ENCODE measurements at regions not wholly inside any gene's neighbourhood (a gene's known extent, or its start where the extent isn't known, plus 50 kb on each side); places are given as distances from the start of the nearest gene placed in this dataset.

DNA sequence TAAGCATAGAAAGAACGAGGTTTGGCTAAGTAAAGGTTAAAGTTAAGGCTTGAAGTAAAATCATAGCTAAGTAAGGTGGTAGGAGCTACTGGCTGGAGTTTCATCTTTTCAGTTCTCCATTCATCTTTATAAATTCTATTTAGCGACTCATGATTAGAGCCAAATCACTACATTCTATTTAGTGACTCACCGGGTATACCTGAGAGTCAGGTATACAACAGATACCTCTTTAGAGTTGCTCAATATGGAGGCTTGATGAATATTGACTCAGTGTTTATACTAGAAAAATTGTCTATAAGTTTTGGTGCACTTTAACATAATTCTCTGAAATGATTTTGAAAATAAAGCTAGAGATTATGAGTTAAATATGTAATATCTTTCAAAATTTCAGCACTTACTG lies 328.8 kb upstream of the GRM7 start:
- TF ChIP-seq ZNF70 (CRISPR knock-in tag; IDR thresholded peaks at IDR 0.05) (no peak), TCF4 (CRISPR knock-in tag; IDR thresholded peaks at IDR 0.05; ENCODE audit: borderline replicate concordance) (no peak), RARB (CRISPR knock-in tag; IDR thresholded peaks at IDR 0.05) (no peak), TOX (CRISPR knock-in tag; IDR thresholded peaks at IDR 0.05; ENCODE audit: borderline replicate concordance) (no peak), ARNTL (CRISPR knock-in tag; IDR thresholded peaks at IDR 0.05; ENCODE audit: borderline replicate concordance, low read depth) (no peak), BACH2 (CRISPR knock-in tag; IDR thresholded peaks at IDR 0.05; ENCODE audit: borderline replicate concordance) (no peak), ZFP30 (CRISPR knock-in tag; IDR thresholded peaks at IDR 0.05) (no peak), ZC3H10 (CRISPR knock-in tag; IDR thresholded peaks at IDR 0.05) (no peak), ESRRG (CRISPR knock-in tag; IDR thresholded peaks at IDR 0.05) (no peak), ZFP3 (CRISPR knock-in tag; IDR thresholded peaks at IDR 0.05) (no peak)
- TF ChIP-seq, protein P1, sequence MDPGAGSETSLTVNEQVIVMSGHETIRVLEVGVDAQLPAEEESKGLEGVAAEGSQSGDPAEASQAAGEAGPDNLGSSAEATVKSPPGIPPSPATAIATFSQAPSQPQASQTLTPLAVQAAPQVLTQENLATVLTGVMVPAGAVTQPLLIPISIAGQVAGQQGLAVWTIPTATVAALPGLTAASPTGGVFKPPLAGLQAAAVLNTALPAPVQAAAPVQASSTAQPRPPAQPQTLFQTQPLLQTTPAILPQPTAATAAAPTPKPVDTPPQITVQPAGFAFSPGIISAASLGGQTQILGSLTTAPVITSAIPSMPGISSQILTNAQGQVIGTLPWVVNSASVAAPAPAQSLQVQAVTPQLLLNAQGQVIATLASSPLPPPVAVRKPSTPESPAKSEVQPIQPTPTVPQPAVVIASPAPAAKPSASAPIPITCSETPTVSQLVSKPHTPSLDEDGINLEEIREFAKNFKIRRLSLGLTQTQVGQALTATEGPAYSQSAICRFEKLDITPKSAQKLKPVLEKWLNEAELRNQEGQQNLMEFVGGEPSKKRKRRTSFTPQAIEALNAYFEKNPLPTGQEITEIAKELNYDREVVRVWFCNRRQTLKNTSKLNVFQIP (CRISPR knock-in tag; IDR thresholded peaks at IDR 0.05; ENCODE audit: borderline replicate concordance, low read depth), result no peak
- TF ChIP-seq, protein P2, sequence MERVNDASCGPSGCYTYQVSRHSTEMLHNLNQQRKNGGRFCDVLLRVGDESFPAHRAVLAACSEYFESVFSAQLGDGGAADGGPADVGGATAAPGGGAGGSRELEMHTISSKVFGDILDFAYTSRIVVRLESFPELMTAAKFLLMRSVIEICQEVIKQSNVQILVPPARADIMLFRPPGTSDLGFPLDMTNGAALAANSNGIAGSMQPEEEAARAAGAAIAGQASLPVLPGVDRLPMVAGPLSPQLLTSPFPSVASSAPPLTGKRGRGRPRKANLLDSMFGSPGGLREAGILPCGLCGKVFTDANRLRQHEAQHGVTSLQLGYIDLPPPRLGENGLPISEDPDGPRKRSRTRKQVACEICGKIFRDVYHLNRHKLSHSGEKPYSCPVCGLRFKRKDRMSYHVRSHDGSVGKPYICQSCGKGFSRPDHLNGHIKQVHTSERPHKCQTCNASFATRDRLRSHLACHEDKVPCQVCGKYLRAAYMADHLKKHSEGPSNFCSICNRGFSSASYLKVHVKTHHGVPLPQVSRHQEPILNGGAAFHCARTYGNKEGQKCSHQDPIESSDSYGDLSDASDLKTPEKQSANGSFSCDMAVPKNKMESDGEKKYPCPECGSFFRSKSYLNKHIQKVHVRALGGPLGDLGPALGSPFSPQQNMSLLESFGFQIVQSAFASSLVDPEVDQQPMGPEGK (CRISPR knock-in tag; IDR thresholded peaks at IDR 0.05; ENCODE audit: borderline replicate concordance), result no peak
- TF ChIP-seq, protein P3, sequence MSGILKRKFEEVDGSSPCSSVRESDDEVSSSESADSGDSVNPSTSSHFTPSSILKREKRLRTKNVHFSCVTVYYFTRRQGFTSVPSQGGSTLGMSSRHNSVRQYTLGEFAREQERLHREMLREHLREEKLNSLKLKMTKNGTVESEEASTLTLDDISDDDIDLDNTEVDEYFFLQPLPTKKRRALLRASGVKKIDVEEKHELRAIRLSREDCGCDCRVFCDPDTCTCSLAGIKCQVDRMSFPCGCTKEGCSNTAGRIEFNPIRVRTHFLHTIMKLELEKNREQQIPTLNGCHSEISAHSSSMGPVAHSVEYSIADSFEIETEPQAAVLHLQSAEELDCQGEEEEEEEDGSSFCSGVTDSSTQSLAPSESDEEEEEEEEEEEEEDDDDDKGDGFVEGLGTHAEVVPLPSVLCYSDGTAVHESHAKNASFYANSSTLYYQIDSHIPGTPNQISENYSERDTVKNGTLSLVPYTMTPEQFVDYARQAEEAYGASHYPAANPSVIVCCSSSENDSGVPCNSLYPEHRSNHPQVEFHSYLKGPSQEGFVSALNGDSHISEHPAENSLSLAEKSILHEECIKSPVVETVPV (CRISPR knock-in tag; IDR thresholded peaks at IDR 0.05), result no peak
- TF ChIP-seq, protein P4, sequence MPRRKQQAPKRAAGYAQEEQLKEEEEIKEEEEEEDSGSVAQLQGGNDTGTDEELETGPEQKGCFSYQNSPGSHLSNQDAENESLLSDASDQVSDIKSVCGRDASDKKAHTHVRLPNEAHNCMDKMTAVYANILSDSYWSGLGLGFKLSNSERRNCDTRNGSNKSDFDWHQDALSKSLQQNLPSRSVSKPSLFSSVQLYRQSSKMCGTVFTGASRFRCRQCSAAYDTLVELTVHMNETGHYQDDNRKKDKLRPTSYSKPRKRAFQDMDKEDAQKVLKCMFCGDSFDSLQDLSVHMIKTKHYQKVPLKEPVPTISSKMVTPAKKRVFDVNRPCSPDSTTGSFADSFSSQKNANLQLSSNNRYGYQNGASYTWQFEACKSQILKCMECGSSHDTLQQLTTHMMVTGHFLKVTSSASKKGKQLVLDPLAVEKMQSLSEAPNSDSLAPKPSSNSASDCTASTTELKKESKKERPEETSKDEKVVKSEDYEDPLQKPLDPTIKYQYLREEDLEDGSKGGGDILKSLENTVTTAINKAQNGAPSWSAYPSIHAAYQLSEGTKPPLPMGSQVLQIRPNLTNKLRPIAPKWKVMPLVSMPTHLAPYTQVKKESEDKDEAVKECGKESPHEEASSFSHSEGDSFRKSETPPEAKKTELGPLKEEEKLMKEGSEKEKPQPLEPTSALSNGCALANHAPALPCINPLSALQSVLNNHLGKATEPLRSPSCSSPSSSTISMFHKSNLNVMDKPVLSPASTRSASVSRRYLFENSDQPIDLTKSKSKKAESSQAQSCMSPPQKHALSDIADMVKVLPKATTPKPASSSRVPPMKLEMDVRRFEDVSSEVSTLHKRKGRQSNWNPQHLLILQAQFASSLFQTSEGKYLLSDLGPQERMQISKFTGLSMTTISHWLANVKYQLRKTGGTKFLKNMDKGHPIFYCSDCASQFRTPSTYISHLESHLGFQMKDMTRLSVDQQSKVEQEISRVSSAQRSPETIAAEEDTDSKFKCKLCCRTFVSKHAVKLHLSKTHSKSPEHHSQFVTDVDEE (CRISPR knock-in tag; IDR thresholded peaks at IDR 0.05), result no peak
- TF ChIP-seq, protein P5, sequence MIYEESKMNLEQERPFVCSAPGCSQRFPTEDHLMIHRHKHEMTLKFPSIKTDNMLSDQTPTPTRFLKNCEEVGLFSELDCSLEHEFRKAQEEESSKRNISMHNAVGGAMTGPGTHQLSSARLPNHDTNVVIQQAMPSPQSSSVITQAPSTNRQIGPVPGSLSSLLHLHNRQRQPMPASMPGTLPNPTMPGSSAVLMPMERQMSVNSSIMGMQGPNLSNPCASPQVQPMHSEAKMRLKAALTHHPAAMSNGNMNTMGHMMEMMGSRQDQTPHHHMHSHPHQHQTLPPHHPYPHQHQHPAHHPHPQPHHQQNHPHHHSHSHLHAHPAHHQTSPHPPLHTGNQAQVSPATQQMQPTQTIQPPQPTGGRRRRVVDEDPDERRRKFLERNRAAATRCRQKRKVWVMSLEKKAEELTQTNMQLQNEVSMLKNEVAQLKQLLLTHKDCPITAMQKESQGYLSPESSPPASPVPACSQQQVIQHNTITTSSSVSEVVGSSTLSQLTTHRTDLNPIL (CRISPR knock-in tag; IDR thresholded peaks at IDR 0.05; ENCODE audit: low read depth), result no peak
- no peak for ATAC-seq

DNA sequence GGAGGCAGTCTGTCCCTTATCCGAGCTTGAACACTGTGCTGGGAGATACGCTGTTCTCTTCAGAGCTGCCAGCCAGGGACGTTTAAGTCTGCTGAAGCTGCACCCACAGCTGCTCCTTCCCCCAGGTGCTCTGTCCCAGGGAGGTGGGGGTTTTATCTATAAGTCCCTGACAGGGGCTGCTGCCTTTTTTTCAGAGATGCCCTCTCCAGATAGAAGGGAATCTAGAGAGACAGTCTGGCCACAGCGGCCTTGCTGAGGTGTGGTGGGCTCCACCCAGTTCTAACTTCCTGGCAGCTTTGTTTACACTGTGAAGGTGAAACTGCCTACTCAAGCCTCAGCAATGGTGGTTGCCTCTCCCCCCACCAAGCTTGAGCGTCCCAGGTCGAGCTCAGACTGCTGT lies 319.9 kb upstream of the GRM7 start:
- no peak for ATAC-seq
- TF ChIP-seq TCF4 (CRISPR knock-in tag; IDR thresholded peaks at IDR 0.05; ENCODE audit: borderline replicate concordance) (no peak), ARNTL (CRISPR knock-in tag; IDR thresholded peaks at IDR 0.05; ENCODE audit: borderline replicate concordance, low read depth) (no peak), BACH2 (CRISPR knock-in tag; IDR thresholded peaks at IDR 0.05; ENCODE audit: borderline replicate concordance) (no peak), OSR1 (CRISPR knock-in tag; IDR thresholded peaks at IDR 0.05) (no peak), ZNF565 (CRISPR knock-in tag; conservative IDR thresholded peaks at IDR 0.05; ENCODE audit: low read depth) (no peak), GLIS3 (CRISPR knock-in tag; IDR thresholded peaks at IDR 0.05) (no peak), ISL1 (CRISPR knock-in tag; IDR thresholded peaks at IDR 0.05) (no peak), ESRRG (CRISPR knock-in tag; IDR thresholded peaks at IDR 0.05) (no peak), CSDC2 (CRISPR knock-in tag; IDR thresholded peaks at IDR 0.05) (no peak), ZFP3 (CRISPR knock-in tag; IDR thresholded peaks at IDR 0.05) (no peak), SNAI2 (CRISPR knock-in tag; IDR thresholded peaks at IDR 0.05) (no peak), PPARA (CRISPR knock-in tag; IDR thresholded peaks at IDR 0.05; ENCODE audit: borderline replicate concordance) (no peak), RARB (CRISPR knock-in tag; IDR thresholded peaks at IDR 0.05) (no peak), ZNF8 (CRISPR knock-in tag; IDR thresholded peaks at IDR 0.05) (no peak), ZFP30 (CRISPR knock-in tag; IDR thresholded peaks at IDR 0.05) (no peak)
- TF ChIP-seq, protein P2 (CRISPR knock-in tag; IDR thresholded peaks at IDR 0.05; ENCODE audit: borderline replicate concordance), result no peak
- TF ChIP-seq, protein P3 (CRISPR knock-in tag; IDR thresholded peaks at IDR 0.05), result no peak
- TF ChIP-seq, protein P5 (CRISPR knock-in tag; IDR thresholded peaks at IDR 0.05; ENCODE audit: low read depth), result no peak
- TF ChIP-seq, protein P1 (CRISPR knock-in tag; IDR thresholded peaks at IDR 0.05; ENCODE audit: borderline replicate concordance, low read depth), result no peak
